ENCODE measurements at regions not wholly inside any gene's neighbourhood (a gene's known extent, or its start where the extent isn't known, plus 50 kb on each side); places are given as distances from the start of the nearest gene placed in this dataset.

DNA sequence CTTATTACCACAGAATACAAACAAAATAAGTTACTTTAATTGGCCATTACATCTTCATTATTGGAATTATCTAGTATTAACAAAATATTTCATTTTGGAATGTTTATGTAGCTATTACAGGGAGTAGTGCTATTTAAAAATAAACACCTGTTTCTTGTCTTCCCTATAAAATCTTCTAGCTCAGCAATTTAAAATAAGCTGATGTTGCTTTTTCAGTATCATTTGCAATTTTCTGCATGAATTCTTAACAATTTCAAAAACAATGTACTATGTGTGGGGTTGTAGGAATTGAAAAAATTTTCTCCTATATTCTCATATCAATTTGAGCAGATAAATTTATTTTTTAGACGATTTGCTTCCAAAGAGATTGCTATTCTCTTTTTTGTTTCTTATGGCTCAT lies 1251.3 kb upstream of the CRIM1 start:
- Histone ChIP-seq H3K27me3 (ENCODE audit: control insufficient read depth in 3 of 3, insufficient read depth in 3 of 3, low read length in 2 of 3) (no peaks in the 10 kb centered on the region), H3K36me3 (ENCODE audit: control insufficient read depth in 4 of 4, insufficient read depth in 4 of 4, low read length in 4 of 4) (no peaks in the 10 kb centered on the region), H3K27ac (ENCODE audit: low read depth in 1 of 2, low read length in 1 of 2) (no peak overlapping the region), H3K9ac (ENCODE audit: insufficient read depth in 1 of 2, low read length in 2 of 2) (no peak overlapping the region), H3K4me1 (ENCODE audit: control insufficient read depth in 5 of 5, insufficient read depth in 5 of 5, low read length in 5 of 5) (no peaks in the 10 kb centered on the region), H3K9me3 (ENCODE audit: control insufficient read depth in 4 of 4, insufficient read depth in 3 of 4, low read length in 3 of 4) (no peaks in the 10 kb centered on the region), H3K4me3 (no peak overlapping the region)
- 67 to 79% methylated on average over 1 of the region's 1 CpG for WGBS, 2 donors
- no peak for ATAC-seq (ENCODE audit: insufficient read depth, low FRiP score)
- TF ChIP-seq, protein P1, sequence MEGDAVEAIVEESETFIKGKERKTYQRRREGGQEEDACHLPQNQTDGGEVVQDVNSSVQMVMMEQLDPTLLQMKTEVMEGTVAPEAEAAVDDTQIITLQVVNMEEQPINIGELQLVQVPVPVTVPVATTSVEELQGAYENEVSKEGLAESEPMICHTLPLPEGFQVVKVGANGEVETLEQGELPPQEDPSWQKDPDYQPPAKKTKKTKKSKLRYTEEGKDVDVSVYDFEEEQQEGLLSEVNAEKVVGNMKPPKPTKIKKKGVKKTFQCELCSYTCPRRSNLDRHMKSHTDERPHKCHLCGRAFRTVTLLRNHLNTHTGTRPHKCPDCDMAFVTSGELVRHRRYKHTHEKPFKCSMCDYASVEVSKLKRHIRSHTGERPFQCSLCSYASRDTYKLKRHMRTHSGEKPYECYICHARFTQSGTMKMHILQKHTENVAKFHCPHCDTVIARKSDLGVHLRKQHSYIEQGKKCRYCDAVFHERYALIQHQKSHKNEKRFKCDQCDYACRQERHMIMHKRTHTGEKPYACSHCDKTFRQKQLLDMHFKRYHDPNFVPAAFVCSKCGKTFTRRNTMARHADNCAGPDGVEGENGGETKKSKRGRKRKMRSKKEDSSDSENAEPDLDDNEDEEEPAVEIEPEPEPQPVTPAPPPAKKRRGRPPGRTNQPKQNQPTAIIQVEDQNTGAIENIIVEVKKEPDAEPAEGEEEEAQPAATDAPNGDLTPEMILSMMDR (IDR thresholded peaks at IDR 0.05; ENCODE audit: control extremely low read depth, extremely low read depth), result no peak
- DNase-seq, result no peak

DNA sequence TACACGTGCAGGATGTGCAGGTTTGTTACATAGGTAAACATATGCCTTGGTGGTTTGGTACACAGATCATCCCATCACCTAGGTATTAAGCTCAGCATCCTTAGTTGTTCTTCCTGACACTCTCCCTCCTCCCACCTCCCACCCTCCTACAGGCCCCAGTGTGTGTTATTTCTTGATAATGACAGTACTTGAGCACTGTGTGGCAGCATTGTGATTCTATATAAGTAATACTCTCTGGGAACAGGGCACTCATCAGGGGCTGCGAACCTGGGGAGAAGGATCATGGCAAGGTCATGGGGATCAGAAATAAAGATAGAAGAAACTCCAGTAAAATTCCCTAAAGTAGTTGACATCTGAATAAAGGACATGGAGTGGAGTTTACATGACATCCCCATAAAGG lies 1256.2 kb upstream of the CRIM1 start:
- TF ChIP-seq, protein P1 (IDR thresholded peaks at IDR 0.05; ENCODE audit: control extremely low read depth, extremely low read depth), result no peak
- no peaks in the 10 kb centered on the region for H3K9me3 ChIP-seq (ENCODE audit: control insufficient read depth in 4 of 4, insufficient read depth in 3 of 4, low read length in 3 of 4)
- no peaks in the 10 kb centered on the region for H3K36me3 ChIP-seq (ENCODE audit: control insufficient read depth in 4 of 4, insufficient read depth in 4 of 4, low read length in 4 of 4)
- no peak for ATAC-seq (ENCODE audit: insufficient read depth, low FRiP score)
- H3K27me3 ChIP-seq (ENCODE audit: control insufficient read depth in 3 of 3, insufficient read depth in 3 of 3, low read length in 2 of 3), result no peaks in the 10 kb centered on the region
- no peak overlapping the region for H3K27ac ChIP-seq (ENCODE audit: low read depth in 1 of 2, low read length in 1 of 2)
- no peak overlapping the region for H3K9ac ChIP-seq (ENCODE audit: insufficient read depth in 1 of 2, low read length in 2 of 2)
- H3K4me3 ChIP-seq, result no peak overlapping the region
- no peaks in the 10 kb centered on the region for H3K4me1 ChIP-seq (ENCODE audit: control insufficient read depth in 5 of 5, insufficient read depth in 5 of 5, low read length in 5 of 5)
- 65 to 66% methylated on average over 2 of the region's 2 CpGs for WGBS, 2 donors
- no peak for DNase-seq

DNA sequence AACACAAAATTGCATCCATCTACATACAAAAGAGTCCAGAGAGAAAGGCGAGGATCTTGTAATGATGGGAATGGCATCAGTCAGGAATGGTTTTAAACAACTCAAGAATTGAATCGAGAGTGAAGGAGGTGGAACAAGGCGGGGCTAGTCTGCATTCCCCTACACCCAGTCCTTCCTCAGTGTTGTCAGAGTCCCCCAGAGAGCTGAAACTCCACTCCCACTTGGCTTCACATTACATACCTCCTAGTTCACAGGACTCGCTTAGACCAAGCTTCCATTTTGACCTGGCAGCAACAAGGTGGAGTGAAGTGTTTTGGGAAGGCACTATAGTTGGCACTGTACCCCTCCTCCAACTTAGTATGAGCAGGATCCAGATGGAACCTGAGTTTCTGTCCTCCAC lies 1273.5 kb upstream of the CRIM1 start:
- no peak overlapping the region for H3K27ac ChIP-seq (ENCODE audit: low read depth in 1 of 2, low read length in 1 of 2)
- 85% methylated on average over 4 of the region's 4 CpGs for WGBS, 2 donors
- ATAC-seq (ENCODE audit: insufficient read depth, low FRiP score), result no peak
- no peaks in the 10 kb centered on the region for H3K27me3 ChIP-seq (ENCODE audit: control insufficient read depth in 3 of 3, insufficient read depth in 3 of 3, low read length in 2 of 3)
- H3K4me1 ChIP-seq (ENCODE audit: control insufficient read depth in 5 of 5, insufficient read depth in 5 of 5, low read length in 5 of 5), result peaks cover 0 to 13% (median 0%) of the 10 kb centered on the region in 5 donors
- no peak overlapping the region for H3K4me3 ChIP-seq
- no peak for DNase-seq
- H3K9me3 ChIP-seq (ENCODE audit: control insufficient read depth in 4 of 4, insufficient read depth in 3 of 4, low read length in 3 of 4), result no peaks in the 10 kb centered on the region
- TF ChIP-seq, protein P1 (IDR thresholded peaks at IDR 0.05; ENCODE audit: control extremely low read depth, extremely low read depth), result no peak
- no peaks in the 10 kb centered on the region for H3K36me3 ChIP-seq (ENCODE audit: control insufficient read depth in 4 of 4, insufficient read depth in 4 of 4, low read length in 4 of 4)
- H3K9ac ChIP-seq (ENCODE audit: insufficient read depth in 1 of 2, low read length in 2 of 2), result no peak overlapping the region

DNA sequence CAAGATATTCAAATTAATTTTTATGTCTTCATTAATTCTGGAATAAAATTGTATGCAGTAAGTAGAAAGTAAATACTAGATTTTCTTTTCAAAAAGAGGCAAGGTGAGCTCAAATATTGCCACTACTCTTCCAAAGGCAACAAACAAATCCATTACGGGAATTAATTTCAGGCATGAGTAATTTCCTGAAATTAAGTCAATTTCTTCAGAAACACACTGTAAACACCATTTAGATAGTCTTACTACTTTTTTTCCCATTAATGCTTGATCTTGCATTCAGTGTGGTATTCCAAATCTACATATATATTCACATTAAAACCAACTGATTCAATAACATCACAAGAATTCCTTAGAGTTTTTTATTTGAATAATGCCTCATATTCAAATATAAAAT lies 1274.0 kb upstream of the CRIM1 start:
- Histone ChIP-seq H3K27me3 (ENCODE audit: control insufficient read depth in 3 of 3, insufficient read depth in 3 of 3, low read length in 2 of 3) (no peaks in the 10 kb centered on the region), H3K36me3 (ENCODE audit: control insufficient read depth in 4 of 4, insufficient read depth in 4 of 4, low read length in 4 of 4) (no peaks in the 10 kb centered on the region), H3K9me3 (ENCODE audit: control insufficient read depth in 4 of 4, insufficient read depth in 3 of 4, low read length in 3 of 4) (no peaks in the 10 kb centered on the region), H3K4me1 (ENCODE audit: control insufficient read depth in 5 of 5, insufficient read depth in 5 of 5, low read length in 5 of 5) (peaks cover 0 to 13% (median 0%) of the 10 kb centered on the region in 5 donors), H3K9ac (ENCODE audit: insufficient read depth in 1 of 2, low read length in 2 of 2) (no peak overlapping the region), H3K4me3 (no peak overlapping the region), H3K27ac (ENCODE audit: low read depth in 1 of 2, low read length in 1 of 2) (no peak overlapping the region)
- 78 to 89% methylated on average over 1 of the region's 1 CpG for WGBS, 2 donors
- DNase-seq (no peak), ATAC-seq (ENCODE audit: insufficient read depth, low FRiP score) (no peak)
- TF ChIP-seq, protein P1 (IDR thresholded peaks at IDR 0.05; ENCODE audit: control extremely low read depth, extremely low read depth), result no peak

All from lung (tissue), 11 donors.